ENCODE measurements at regions not wholly inside any gene's neighbourhood (a gene's known extent, or its start where the extent isn't known, plus 50 kb on each side); places are given as distances from the start of the nearest gene placed in this dataset.

DNA sequence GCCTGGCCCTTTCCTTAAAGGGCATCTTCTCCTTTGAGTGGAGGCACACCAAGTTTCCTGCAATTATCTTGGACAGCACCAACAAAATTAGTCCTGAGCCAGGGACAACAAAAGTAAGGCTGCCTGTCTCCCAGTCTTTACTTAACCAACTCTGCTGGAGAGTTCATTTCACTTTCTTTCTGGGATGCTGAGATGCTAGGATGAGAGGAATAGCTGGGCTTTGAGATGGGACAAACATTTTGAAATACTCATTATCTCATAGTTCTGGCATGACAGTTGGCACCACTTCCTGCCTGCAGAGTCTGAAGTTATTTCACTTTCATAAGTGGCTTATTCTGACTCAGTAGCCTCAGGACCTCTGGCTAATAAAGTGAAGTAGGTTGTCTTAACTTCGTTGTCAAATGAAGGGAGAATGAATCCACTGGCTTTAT lies 157.0 kb downstream of the C9orf152 start:
- Histone ChIP-seq H3K4me1 (ENCODE audit: insufficient read depth, low read length) (no peaks in the 10 kb centered on the region; the same call in 1 of the 2 replicates), H3K9ac (ENCODE audit: low read depth, low read length) (no peak overlapping the region)

DNA sequence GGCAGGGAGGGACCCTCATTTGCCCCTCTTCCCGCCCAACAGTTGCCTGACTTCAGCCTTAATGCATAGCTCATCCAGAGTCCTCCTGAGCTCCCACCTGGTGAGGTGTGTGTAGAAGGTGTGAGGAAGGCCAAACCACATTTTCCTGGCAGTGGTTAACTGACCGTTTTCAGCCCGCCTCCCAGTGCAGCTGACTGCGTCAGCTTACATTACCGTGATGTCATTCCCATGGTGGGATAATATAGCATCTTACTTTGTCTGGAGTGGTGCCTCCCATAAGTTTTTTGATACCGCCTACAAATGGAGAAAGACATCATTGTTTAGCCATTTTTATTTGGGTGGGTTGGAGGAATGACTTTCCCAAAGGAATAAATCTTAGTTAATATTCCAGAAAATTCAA lies 151.9 kb downstream of the C9orf152 start:
- Histone ChIP-seq H3K9me3 (ENCODE audit: control insufficient read depth, insufficient read depth, low read length) (no peaks in the 10 kb centered on the region), H3K4me1 (ENCODE audit: insufficient read depth, low read length) (peaks cover 7% of the 10 kb centered on the region), H3K9ac (ENCODE audit: low read depth, low read length) (no peak overlapping the region), H3K36me3 (ENCODE audit: insufficient read depth, low read length) (no peaks in the 10 kb centered on the region)

More for the DNA sequence above, 157.0 kb downstream of the C9orf152 start:
- no peaks in the 10 kb centered on the region for H3K9me3 ChIP-seq (ENCODE audit: control insufficient read depth, insufficient read depth, low read length)
- no peaks in the 10 kb centered on the region for H3K36me3 ChIP-seq (ENCODE audit: insufficient read depth, low read length)

DNA sequence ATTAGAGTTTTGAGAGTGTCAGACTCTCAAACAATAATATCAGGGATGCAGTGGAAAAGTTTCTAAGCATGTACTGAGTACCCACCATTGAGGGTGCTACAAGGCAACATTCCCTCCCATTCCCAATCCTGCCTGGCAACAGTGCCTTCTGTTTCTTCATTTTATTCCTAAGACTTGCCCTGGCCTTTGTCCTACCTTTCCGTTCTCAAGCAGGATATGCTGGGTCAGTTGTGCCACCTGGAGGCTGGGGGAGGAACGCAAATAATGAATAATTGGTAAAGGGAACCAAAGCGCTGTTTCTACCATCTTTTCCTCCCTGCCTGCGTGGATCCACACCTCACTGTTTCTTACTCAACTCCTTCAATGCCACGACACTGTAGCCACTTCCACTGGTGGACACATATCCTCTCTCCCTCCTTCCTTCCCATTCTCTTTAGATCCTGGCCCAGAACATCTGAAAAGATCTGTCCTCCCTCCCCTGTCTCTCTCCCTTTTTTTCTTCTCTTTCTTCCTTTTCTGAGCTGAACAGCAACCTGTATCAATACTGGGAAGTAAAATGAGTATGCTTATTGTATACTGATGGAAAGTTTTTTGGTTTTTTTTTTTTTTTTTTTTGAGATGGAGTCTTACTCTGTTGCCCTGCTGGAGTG lies 149.5 kb downstream of the C9orf152 start:
- Histone ChIP-seq H3K9me3 (ENCODE audit: control insufficient read depth, insufficient read depth, low read length) (no peaks in the 10 kb centered on the region), H3K4me1 (ENCODE audit: insufficient read depth, low read length) (peaks cover 7% of the 10 kb centered on the region), H3K36me3 (ENCODE audit: insufficient read depth, low read length) (no peaks in the 10 kb centered on the region), H3K9ac (ENCODE audit: low read depth, low read length) (no peak overlapping the region)

DNA sequence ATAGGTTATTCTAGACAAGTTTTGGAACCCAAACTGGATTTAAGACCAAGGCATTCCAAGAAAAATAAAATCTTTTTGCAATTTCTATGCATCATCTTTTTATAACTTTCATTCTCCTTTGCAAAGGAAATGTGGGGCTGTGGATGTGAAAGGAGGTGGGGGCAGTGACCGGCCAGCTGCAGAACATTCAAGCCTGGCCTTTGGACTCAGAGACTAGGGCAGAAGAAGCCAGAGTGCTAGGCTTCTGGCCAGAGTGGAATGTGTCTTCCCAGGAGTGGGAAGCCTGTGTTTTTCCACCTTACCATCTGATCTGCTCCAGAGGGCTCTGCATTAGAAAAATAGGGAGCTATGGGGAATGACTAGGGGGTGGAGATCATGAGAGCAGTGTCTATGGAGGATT lies 148.5 kb downstream of the C9orf152 start:
- Histone ChIP-seq H3K36me3 (ENCODE audit: insufficient read depth, low read length) (no peaks in the 10 kb centered on the region), H3K9me3 (ENCODE audit: control insufficient read depth, insufficient read depth, low read length) (no peaks in the 10 kb centered on the region), H3K4me1 (ENCODE audit: insufficient read depth, low read length) (peaks cover 7% of the 10 kb centered on the region), H3K9ac (ENCODE audit: low read depth, low read length) (no peak overlapping the region)

DNA sequence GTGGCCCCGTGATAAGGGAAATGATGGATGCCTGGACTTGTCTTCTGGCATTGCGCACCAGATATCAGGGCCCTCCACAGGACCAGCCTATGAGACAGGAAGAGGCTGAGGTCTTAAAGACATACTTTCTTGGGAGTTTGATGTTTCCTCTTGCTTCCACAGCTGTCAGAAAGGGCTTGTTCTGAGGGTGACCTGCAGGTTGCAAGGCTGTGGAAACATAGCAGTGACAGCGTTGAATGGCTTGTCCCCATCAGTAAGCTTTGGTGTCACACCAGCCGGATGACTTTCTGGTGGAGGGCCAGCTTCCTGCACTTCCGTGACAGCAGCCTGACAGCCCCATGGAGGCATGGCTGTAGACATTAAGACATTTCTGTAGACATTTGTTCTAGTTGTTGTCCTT lies 143.2 kb downstream of the C9orf152 start:
- H3K36me3 ChIP-seq (ENCODE audit: insufficient read depth, low read length) = no peaks in the 10 kb centered on the region
- H3K9ac ChIP-seq (ENCODE audit: low read depth, low read length) = no peak overlapping the region
- H3K9me3 ChIP-seq (ENCODE audit: control insufficient read depth, insufficient read depth, low read length) = no peaks in the 10 kb centered on the region
- peaks cover 5% of the 10 kb centered on the region for H3K4me1 ChIP-seq (ENCODE audit: insufficient read depth, low read length)

DNA sequence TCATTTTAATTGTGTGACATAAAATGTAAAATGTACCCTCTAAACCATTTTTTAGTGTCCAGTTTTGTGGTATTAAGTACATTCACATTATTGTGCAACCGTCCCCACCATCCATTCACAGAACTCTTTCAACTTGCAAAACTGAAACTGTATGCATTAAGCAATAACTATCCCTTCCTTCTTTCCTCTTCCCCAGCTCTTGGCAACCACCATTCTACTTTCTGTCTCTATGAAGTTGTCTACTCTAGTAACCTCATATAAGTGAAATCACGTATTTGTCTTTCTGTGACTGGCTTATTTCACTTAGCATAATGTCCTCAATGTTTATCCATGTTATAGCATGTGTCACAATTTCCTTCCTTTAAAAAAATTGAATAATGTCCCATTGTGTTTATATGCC lies 142.4 kb downstream of the C9orf152 start:
- H3K36me3 ChIP-seq (ENCODE audit: insufficient read depth, low read length) = no peaks in the 10 kb centered on the region
- no peaks in the 10 kb centered on the region for H3K9me3 ChIP-seq (ENCODE audit: control insufficient read depth, insufficient read depth, low read length)
- no peak overlapping the region for H3K9ac ChIP-seq (ENCODE audit: low read depth, low read length)
- H3K4me1 ChIP-seq (ENCODE audit: insufficient read depth, low read length) = peaks cover 5% of the 10 kb centered on the region

DNA sequence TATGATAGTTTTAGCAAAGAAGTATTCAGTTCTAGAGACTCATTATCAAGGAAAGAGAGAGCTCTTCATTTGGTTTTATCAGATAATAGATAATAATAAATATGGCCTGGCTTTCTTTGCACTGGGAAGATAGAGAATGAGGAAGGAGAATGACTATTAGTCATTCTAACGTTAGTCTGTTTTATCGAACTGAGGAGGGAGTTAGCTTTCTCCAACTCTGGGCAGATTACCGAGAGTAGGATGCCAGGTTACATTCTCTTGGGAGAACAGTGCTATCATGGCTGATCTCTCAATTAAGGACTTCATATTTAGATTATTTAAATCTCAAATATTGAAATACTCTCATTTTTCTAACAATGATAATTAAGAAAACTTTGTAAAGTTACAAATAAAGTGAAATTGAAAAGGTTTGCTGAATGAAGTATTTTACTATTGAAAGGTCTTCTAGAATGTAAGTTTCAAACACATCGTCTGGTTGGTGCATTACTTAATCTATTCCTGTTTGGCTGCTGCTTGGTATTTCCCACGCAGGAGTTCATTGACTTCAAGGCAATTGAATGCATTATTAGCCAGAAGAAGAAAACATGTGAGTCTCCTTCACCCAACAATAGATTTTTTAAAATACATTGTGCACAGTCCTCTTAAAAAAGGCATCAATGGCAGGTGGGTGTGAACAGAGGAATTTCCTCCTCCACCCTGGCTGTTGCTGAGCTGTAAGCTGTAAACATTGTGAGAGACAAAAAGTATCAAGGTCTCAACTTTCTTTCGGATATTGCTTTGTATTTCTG lies 140.8 kb downstream of the C9orf152 start:
- H3K9me3 ChIP-seq (ENCODE audit: control insufficient read depth, insufficient read depth, low read length) = no peaks in the 10 kb centered on the region

DNA sequence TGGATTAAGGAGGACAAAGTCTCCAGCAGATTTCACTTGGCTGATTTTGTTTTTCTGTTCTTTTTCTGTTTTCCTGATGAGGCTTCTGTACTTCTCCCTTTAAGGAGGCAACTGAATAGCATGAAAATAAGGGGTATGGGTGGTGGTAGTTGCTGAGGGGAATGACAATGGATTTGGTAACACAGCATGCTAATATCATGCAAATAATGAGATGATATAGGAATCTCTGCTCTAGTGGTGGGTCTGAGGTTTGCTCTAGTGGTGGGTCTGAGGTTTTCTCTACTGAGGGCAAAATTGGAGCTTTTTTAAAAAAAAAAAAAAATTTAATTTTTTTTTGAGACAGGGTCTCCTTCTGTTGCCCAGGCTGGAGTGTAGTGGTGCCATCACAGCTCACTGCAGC lies 139.7 kb downstream of the C9orf152 start:
- no peaks in the 10 kb centered on the region for H3K9me3 ChIP-seq (ENCODE audit: control insufficient read depth, insufficient read depth, low read length)
- H3K36me3 ChIP-seq (ENCODE audit: insufficient read depth, low read length) = no peaks in the 10 kb centered on the region
- H3K4me1 ChIP-seq (ENCODE audit: insufficient read depth, low read length) = peaks cover 5% of the 10 kb centered on the region
- H3K9ac ChIP-seq (ENCODE audit: low read depth, low read length) = no peak overlapping the region

More for the DNA sequence above, 140.8 kb downstream of the C9orf152 start:
- peaks cover 5% of the 10 kb centered on the region for H3K4me1 ChIP-seq (ENCODE audit: insufficient read depth, low read length)
- H3K36me3 ChIP-seq (ENCODE audit: insufficient read depth, low read length) = no peaks in the 10 kb centered on the region
- H3K9ac ChIP-seq (ENCODE audit: low read depth, low read length) = no peak overlapping the region

DNA sequence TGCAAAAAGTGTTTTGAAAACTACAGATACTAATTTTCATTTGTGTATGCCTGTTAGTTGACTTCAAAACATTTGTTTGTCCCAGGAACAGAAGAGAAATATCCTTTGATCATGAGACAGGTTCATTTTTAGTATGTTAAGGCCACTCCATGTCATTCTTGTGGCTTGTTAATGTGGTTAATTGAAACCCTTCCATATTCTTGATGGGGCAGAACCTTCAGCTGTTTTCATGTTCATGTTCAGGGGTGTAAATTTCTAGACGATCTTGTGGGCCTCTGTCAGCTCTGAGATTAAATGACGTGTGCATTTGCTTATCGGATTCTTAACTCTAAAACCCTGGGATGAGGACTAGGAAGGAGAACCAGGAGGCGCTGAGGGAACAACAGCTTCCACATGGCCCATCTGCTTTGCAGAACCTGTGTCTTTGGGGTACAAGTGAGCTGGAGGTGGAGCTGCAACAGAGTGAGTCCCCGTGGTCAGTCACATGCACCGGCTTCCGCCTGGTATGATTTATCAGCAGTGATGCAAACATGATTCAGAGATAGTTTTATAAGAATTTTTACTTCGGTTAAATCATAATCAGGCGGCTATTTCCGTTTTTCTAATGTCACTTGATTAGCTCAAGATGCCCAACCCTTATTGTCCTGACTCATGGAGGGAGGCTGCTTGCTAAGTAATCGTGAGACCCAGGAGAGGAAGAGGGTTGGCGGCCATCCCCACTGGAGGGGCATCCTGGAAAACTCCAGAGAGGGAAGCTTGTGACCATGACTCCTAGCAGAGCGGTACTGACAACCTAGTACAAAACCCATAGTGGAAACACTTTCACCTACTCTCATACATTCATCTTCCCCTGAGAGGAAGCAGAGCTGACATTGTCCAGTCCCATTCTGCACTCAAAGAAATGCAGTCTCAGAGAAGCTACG lies 138.4 kb downstream of the C9orf152 start:
- no peaks in the 10 kb centered on the region for H3K36me3 ChIP-seq (ENCODE audit: insufficient read depth, low read length)
- H3K9ac ChIP-seq (ENCODE audit: low read depth, low read length) = no peak overlapping the region
- peaks cover 5% of the 10 kb centered on the region for H3K4me1 ChIP-seq (ENCODE audit: insufficient read depth, low read length)
- H3K9me3 ChIP-seq (ENCODE audit: control insufficient read depth, insufficient read depth, low read length) = no peaks in the 10 kb centered on the region

DNA sequence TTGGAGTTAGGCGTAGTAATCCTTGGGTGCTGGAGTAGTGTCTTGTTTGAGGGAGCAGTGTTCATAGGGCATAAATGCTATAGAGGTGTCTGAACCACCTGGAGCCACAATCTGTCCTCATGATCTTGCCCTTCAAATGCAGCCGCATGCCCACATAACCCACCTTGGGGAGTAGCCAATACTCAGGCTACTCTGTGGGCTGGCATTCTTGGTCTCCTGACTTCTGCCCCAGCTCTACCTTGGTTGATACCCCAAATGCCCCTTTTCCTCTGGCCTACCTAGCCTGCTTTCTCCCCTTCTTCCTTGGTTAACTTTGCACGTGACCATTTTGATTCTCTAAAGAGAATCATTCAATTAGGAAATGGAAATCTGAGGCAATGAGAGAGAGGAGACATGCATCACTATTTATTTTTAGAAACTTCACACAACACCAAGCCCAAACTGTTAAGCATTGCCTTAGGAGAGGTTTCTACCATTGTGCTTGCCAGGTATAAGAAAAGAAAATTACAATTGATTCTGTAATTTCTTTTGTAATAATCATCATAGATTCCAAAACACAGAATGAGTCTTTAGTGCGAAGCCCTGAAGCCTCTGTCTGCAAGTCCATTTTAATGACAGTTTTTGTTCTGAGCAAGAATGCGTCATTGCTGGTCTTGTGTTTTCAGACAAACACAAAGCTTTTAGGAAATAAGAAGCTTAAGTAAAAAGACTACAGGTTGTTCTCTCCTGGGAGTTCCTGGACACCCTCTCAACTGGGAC lies 135.2 kb downstream of the C9orf152 start:
- Histone ChIP-seq H3K9me3 (ENCODE audit: control insufficient read depth, insufficient read depth, low read length) (no peaks in the 10 kb centered on the region), H3K4me1 (ENCODE audit: insufficient read depth, low read length) (no peaks in the 10 kb centered on the region), H3K36me3 (ENCODE audit: insufficient read depth, low read length) (no peaks in the 10 kb centered on the region), H3K9ac (ENCODE audit: low read depth, low read length) (no peak overlapping the region)

DNA sequence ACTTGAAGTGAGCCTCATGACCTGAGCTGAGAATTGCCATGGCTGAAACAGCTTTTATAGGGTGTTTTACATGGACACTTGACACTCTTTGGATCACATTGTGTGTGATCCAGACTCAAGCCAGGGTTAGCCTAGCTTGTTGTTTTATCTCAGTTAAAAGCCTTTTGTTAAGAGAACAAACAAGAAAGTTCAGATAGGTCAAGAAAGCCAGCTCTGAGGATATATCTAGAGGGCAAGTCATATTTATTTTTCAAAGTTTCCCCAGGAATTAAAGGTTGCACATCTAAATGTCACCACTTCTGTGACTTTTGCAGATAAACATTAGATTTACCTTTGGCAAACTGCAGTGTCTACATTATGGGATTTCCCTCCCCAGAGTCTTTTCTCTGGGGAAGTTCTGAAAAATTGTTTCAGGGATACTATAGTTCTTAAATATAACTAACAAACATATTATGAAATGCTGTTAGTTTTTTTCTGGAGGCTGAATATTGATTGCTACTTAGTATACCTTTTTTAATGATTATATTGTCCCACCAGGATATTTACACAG lies 134.5 kb downstream of the C9orf152 start:
- no peak overlapping the region for H3K9ac ChIP-seq (ENCODE audit: low read depth, low read length)
- H3K4me1 ChIP-seq (ENCODE audit: insufficient read depth, low read length) = no peaks in the 10 kb centered on the region
- no peaks in the 10 kb centered on the region for H3K36me3 ChIP-seq (ENCODE audit: insufficient read depth, low read length)
- H3K9me3 ChIP-seq (ENCODE audit: control insufficient read depth, insufficient read depth, low read length) = no peaks in the 10 kb centered on the region

DNA sequence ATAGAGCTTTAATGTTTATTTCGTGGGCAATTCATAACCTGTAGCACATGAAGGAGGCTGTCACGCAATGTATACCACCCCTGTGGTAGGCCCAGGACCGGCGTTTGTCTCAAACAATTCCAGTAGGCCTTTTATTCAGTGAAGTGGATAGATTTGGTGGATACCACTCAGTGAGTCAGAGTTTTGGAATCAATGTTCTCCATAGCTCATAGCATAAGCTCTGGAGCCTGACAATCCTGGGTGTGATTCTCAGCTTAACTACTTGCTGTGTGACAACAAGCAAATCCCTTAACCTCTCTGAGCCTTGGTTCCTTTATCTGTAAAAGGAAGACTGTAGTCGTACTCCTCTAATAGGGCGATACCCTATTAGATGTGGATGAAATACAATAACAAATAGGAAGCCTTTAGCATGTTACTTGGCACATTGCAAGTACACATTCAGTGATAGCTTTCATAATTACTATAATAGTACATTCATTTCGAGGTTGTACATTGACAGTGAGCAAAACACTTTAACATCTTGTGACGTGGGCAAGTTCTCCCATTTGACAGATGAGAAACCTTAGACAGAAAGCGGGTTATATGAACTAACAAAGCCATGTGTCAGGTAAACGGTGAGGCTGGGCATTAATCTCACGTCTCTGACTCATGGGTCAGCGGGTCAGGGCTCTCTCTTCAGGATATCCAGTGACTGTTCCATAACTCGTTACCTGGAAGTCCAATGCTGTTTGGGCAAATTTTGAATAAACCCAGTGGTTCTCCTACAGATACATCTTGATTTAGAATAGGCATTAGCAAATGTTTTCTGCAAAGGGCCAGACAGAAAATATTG lies 130.8 kb downstream of the C9orf152 start:
- no peaks in the 10 kb centered on the region for H3K4me1 ChIP-seq (ENCODE audit: insufficient read depth, low read length)
- no peaks in the 10 kb centered on the region for H3K36me3 ChIP-seq (ENCODE audit: insufficient read depth, low read length)
- no peak overlapping the region for H3K9ac ChIP-seq (ENCODE audit: low read depth, low read length)
- no peaks in the 10 kb centered on the region for H3K9me3 ChIP-seq (ENCODE audit: control insufficient read depth, insufficient read depth, low read length)

DNA sequence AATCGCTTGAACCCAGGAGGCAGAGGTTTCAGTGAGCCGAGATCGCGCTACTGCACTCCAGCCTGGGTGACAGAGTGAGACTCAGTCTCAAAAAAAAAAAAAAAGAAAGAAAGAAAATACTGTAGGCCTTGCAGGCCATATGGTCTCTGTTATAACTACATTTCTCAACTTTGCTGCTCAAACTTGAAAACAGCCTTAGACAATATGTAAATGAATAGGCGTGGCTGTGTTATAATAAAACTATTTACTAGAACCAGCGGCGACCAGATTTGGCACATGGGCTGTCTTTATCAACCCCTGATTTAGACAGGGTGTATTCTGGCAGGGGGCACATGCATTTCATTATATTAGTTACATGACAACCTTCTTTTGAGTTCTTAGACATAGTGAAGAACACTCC lies 130.0 kb downstream of the C9orf152 start:
- H3K9me3 ChIP-seq (ENCODE audit: control insufficient read depth, insufficient read depth, low read length) = no peaks in the 10 kb centered on the region
- H3K36me3 ChIP-seq (ENCODE audit: insufficient read depth, low read length) = no peaks in the 10 kb centered on the region
- H3K9ac ChIP-seq (ENCODE audit: low read depth, low read length) = no peak overlapping the region
- no peaks in the 10 kb centered on the region for H3K4me1 ChIP-seq (ENCODE audit: insufficient read depth, low read length)
